T-helper 9 cell (primary cell): ENCODE measurements at regions not wholly inside any gene's neighbourhood (a gene's known extent, or its start where the extent isn't known, plus 50 kb on each side); places are given as distances from the start of the nearest gene placed in this dataset.
"Not testable (repeated sequence)": the region's sequence is repeated elsewhere in the genome, so short reads cannot be mapped to it uniquely, and the experiment has no call there.

Source experiments
- DNase-seq: peaks from one replicate; pipeline ENCODE4 v3.0.0-alpha.2; 2020

DNA sequence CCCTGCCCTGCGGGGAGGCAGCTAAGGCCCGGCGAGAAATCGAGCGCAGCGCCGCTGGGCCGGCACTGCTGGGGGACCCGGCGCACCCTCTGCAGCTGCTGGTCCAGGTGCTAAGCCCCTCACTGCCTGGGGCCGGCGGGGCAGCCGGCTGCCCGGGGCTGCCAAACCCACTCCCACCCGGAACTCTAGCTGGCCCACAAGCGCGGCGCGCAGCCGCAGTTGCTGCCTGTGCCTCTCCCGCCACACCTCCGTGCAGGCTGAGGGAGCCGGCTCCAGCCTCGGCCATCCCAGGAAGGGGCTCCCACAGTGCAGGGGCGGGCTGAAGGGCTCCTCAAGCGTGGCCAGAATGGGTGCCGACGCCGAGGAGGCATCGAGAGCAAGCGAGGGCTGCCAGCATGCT is 249.9 kb downstream of the FGF9 start:
- not testable (repeated sequence) for DNase-seq

GRCh38 chr13:21924958-21925357 is 254.1 kb downstream of the FGF9 start:
- DNase-seq: no peak

GRCh38 chr13:21925720-21926119 is 254.8 kb downstream of the FGF9 start:
- no peak for DNase-seq

- no peak for DNase-seq
Observed at GRCh38 chr13:21929400-21929799, 258.5 kb downstream of the FGF9 start.

GRCh38 chr13:21930536-21930935 is 259.7 kb downstream of the FGF9 start:
- DNase-seq: no peak

DNA sequence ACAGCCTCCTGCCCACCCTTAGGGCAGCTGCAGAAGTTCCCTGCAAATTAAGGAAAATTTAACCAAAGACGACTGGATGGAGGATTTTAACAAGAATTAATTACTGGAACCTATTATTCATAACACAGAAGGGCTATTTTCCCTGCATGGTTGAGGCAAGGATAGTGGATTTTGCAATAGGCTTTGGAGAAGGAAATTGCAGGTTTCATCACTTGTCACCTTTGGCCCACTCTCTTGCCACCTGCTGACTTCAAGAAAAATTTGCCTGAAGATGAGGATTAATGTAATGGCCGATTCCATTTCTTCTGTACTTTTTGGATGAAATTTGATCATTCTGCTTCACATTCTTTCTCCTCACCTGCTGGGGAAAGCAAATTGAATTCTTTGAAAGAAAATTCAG is 261.7 kb downstream of the FGF9 start:
- no peak for DNase-seq

GRCh38 chr13:21932996-21933395 is 262.1 kb downstream of the FGF9 start:
- no peak for DNase-seq

GRCh38 chr13:21934284-21934683 is 263.4 kb downstream of the FGF9 start:
- no peak for DNase-seq

GRCh38 chr13:21936674-21937073 is 265.8 kb downstream of the FGF9 start:
- no peak for DNase-seq

GRCh38 chr13:21938168-21938567 is 267.3 kb downstream of the FGF9 start:
- DNase-seq: no peak

DNA sequence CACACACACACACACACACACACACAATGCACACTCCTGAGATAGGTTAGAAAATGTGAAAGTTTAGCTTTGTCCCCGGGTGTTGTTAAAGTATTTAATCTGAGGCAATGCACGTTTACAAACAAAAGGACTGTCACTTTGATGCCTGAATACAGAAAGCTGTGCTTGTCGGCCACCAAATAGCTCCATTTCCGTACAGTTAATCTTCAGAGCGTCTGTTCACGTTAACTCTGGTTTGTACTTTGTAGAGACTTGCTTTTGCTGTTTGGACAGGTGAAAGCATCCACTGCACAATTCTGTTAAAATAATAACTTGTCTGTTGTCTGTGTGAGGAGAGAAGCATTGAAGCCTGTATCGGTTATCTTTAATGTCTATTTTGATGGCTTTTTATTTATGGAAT is 267.8 kb downstream of the FGF9 start:
- DNase-seq: no peak

- no peak for DNase-seq
Observed at GRCh38 chr13:21942061-21942460, 271.2 kb downstream of the FGF9 start.

DNA sequence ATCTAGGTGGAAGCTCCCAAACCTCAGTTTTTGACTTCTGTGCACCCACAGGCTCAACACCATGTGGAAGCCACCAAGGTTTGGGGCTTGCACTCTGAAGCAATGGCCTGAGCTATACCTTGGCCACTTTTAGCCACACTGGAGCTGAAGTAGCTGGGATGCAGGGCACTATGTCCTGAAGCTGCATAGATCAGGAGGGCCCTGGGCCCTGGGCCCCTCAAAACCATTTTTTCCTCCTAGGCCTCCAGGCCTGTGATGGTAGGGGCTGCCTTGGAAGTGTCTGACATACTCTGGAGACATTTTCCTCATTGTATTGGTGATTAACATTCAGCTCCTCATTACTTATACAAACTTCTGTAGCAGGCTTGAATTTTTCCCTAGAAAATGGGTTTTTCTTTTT is 273.7 kb downstream of the FGF9 start:
- DNase-seq: no peak

- no peak for DNase-seq
Observed at GRCh38 chr13:21945195-21945594, 274.3 kb downstream of the FGF9 start.

- no peak for DNase-seq
Observed at GRCh38 chr13:21946964-21947363, 276.1 kb downstream of the FGF9 start.

DNA sequence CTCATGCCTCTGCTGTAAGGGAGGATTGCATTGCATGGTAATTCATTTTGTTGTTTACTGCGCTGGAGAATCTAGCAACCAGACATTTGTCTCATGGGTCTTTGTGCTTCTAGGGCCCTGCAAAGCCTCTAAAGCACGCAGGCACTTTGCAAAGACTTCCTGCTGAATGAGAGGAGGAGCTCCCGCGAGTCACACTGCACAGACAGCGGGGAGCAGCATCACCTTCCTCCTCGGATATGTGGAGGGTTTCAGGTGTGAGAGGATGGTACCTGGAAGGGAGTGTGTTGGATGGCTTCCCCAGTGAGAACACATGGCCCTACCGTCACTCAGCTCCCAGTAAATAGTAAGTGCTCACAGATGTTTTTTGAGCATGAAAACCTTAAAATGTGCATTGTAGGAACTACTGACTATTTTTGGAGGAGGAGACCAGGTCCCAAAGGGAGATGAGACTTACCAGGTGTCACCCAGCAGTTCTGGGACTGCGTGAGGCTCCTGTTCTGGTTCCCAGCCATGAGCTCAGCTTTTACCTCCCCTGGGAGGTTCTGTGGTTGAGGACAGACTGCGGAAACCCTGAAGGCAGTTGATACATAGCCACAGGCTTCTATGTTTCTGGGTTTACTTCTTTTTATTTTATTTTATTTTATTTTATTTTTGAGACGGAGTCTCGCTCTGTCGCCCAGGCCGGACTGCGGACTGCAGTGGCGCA is 278.0 kb downstream of the FGF9 start:
- DNase-seq: no peak

DNA sequence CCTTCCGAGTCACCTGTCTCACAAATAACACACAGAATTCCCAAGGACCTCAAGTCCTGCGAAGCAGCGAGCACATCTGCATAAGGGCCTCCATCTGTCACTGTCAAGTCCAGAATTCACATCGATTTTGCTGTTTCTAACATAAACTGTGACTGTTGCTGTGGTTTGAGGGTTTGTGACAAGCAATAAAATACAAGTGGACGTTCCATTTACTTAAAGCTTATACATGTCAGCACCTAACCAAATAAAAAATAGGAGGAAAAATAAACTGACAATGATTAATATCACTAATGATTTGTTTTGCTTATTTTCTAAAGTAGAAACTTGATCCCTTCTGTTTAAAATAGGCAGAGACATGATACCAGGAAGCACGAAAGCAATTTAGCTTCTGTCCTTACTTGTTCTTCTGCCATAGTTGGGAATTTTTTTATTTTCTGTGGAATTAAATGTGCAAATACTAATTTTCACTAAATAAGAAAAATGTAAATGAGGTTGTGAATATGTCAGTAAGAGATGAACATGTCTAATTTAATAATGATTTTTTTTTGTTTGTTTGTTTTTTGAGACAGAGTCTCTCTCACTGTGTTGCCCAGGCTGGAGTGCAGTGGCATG is 279.1 kb downstream of the FGF9 start:
- DNase-seq: no peak

DNA sequence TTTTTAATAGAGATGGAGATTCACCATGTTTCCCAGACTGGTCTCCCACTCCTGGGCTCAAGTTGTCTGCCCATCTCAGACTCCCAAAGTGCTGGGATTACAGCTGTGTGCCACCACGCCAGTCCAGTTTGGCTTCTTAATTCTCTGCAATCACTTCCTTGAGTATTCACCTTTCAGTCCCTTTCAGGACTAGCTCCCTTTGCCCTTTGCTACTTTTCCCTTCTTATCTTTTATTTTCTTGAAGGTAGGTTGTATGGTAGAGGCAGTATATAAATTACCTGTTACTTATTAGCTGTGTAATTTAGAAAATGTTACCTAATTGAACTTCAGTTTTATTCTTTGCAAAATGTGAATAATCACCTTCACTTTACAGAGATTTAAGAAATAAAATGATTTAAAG is 285.8 kb downstream of the FGF9 start:
- DNase-seq: no peak

GRCh38 chr13:21957833-21958232 is 287.0 kb downstream of the FGF9 start:
- no peak for DNase-seq

- DNase-seq: no peak
Observed at GRCh38 chr13:21960108-21960507, 289.2 kb downstream of the FGF9 start.

DNA sequence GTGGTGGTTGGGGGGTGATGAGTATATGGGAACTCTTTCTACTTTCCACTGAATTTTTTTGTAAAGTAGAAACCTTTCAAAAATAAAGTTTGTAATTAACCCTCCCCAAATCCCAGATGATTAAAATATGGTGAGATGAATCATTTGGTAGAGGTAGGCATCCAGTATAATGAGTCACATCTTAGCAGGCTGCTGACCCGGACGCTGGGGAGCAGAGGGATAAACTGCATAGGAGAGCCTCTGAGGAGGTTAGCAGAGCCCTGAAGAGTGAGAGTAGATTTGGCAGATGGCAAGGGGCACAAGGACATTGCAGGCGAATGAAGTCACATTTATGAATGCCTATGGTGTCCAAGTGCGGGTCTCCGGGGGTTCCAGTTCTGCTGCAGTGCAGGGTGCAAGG is 293.8 kb downstream of the FGF9 start:
- no peak for DNase-seq

GRCh38 chr13:21965095-21965494 is 294.2 kb downstream of the FGF9 start:
- DNase-seq: no peak

DNA sequence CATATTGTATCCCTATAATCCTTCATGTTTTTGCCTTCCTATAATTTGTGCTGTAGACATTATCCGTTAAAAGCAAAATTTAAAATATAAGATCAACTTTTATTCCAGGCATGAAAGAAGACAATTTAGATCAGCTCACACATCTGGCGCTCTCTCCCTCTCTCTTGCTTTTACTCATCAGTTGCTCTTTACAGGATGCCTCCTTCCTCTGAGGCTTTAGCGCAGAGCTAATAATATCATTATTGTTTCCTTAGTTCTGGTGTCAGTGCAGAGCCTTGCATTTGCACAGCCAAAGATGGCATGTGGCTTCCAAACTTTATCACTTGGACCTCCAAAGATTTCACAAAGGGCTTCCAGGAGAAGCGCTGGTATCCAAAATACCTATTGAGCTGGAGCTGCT is 295.1 kb downstream of the FGF9 start:
- no peak for DNase-seq

DNA sequence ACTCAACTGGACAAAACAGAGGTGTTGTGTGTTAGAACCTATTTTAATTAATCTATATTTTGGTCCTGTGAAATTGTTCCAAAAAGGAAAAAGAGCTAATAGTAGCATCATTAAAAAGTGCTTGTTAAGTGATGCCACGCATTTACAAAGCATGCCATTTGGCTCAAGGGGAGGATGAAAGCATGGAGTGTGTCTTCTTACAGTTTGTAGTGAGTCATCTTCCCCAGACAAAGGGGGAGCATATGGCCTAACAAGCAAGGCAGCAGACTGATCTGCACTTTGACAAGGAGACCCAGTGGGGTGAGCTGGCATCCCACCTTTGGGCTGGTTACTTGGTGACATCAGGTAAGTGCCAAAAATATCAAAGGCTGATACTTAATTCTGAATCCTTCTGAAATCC is 297.0 kb downstream of the FGF9 start:
- no peak for DNase-seq

DNA sequence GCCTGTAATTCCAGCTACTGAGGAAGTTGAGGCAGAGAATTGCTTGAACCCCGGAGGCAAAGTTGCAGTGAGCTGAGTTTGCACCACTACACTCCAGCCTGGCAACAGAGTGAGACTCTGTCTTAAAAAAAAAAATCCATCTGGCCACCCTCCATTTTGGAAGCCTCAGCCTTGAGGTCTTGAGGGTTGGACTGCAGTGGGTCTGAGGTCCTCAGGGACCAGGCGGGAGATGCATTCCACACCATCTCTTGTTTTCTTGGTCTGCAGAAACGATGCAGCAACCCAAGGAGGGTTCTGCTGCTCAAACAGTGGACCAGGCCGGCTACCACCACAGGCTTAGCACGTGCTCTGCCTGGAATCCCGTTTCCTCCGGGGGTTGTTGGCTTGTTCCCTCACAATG is 299.3 kb downstream of the FGF9 start:
- DNase-seq: no peak
